Activated naive CD4-positive, alpha-beta T cell (primary cell): ENCODE measurements at regions not wholly inside any gene's neighbourhood (a gene's known extent, or its start where the extent isn't known, plus 50 kb on each side); places are given as distances from the start of the nearest gene placed in this dataset.
"Not testable (repeated sequence)": the region's sequence is repeated elsewhere in the genome, so short reads cannot be mapped to it uniquely, and the experiment has no call there.

Experiments
- DNase-seq, 4 experiments: peaks; one replicate each; lab custom pipeline; 2025; lab: John Stamatoyannopoulos, UW

- DNase-seq: no peak
These were observed 51.4 kb downstream of the SLC41A2 start for GRCh38 chr12:104906695-104907094.

GRCh38 chr12:104905446-104905845 lies 52.6 kb downstream of the SLC41A2 start:
- not testable (repeated sequence) for DNase-seq

DNA sequence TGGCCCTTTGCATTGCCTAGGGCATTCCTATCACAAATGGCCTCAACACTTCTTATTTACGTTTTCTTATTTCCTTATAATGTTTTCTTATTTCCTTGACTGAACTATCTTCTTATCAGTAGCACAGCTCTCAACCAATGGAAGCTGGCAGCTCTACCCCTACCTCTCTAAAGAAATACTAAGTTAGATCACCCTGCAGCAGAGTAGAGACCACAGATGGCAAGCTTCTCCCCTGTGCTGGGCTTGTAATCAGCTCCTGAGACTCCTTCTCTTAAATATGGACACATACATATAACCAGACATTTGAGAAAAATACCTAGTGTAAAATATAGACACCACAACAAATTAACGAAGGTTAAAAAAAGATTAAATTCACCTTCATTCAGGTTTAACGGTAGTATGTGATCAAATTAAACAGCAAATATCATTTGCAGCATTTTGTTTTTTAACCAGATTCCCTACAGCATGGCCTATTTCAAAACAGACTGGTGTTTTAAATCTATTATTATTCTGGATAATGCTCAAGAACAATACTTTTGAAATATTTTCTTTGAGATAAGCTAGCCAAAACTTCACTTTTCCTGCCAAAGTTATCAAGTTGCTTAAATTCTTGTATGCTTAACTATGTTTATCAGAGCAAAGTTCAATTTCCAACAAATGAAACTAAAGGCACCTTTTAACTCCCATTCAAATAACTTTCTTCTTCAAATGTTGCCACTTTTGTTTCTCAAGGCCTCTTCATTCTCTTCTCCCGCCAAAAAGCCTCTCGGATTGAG lies 54.3 kb downstream of the SLC41A2 start:
- no peak for DNase-seq

DNA sequence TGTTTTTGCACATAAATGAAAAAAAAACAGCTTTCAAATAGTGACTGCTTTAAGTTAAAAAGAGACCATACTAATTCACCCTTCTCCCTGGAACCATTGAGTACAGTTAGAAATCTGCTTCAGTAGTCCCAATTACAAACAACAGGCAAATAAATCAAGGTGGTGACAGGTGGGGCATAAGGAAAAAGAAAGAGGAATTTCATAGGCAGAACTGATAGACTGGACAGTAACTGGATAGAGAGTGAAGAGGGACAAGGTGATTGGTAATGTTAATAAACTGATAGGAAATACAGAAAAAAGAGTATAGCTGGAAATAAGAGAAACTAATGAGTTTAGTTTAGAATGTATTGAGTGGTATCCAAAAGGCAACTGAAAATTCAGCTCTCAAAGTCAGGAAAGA lies 56.0 kb downstream of the SLC41A2 start:
- DNase-seq: no peak

GRCh38 chr12:104896710-104897109 lies 61.4 kb downstream of the SLC41A2 start:
- DNase-seq: no peak

DNA sequence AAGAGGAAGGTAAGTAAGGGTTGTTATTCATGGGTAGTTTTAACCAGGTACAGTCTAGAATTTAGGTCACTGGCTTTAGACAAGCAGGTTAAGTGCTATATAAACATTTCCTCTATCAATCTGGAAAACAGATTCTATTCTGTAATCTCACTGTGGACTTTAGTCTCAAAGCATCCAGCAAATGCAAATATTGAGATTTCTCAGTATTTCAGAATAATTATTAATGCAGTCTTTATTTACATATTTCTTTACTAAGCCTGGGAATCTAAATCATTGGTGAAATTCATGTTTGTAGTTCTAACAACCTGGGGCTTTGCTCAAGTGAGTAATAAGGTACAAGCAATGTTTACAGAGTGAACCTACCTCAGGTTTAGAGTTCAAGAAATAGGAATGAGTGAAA lies 61.9 kb downstream of the SLC41A2 start:
- no peak for DNase-seq

DNA sequence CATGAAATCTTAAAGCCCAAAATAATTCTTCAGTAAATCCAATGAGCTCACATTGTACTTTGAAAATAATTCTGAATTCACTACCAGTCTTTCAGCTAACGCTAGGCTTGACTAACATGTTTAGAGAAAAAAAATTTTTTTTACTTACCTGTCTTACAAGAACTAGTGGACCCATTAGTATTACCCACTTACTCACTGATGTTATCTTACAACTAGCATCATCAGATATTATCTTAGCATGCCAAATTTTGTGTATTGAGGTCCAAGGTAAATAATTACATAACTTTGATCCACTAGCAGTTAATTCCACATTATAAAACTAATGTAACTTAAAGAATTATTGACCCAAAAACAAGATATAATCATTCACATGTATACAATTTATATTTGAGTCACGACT lies 62.7 kb downstream of the SLC41A2 start:
- DNase-seq: no peak

- no peak for DNase-seq
These were observed 67.5 kb downstream of the SLC41A2 start for GRCh38 chr12:104890476-104891096.

- no peak for DNase-seq
These were observed 68.4 kb downstream of the SLC41A2 start for GRCh38 chr12:104889735-104890134.

DNA sequence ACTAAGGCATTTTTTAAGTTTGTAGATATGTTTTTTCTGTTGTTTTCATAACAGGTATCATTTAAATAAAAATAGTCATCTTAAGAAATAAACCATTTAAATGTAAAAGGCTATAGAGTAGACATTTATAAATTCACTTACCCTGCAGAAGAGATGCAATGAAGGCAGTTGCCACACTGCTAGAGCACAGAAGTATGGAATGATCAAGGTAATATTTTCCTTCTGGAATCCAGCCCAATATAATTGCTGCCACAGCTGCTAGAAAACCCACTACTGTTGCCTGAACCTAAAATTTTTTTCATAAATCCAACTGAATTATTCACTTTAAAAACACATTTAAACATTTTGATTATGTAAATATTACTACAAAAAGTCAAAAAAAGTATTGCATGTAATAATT lies 69.2 kb downstream of the SLC41A2 start:
- no peak for DNase-seq

DNA sequence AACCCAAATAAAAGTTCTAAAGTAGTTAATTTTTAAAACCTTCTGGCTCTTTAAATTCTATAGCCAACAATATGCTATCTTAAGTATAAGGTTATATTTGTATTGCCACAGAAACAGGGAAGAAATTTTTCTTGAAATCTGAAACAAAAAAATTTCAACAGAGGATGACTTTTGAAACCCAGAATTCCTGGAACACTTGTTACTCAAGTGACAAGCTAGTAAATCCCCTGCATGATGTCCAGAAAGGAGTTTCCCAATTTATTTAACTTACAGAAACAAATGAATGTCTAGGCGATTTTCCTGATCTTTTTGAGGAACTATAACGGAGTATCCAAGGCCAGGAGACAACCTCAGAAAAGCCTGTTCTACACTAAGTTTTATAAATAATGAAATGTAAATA lies 69.6 kb downstream of the SLC41A2 start:
- DNase-seq: no peak

DNA sequence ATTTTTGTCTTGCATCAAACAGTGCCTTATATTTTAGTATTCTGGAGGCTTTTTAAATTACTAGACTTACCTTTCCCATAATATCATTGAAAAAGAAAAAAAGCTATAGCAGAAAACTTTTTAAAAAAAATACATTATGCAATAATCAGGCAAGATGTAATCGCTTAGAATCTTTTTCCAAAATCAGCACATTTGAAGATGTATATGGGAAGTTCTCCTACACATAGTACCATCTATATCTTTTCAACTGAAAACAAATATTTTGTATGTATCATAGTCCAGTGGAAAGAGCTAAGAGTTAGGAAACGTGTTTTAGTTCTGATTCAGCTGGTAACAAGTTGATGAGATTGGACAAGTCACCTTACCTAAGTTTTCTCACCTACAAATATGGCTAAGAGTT lies 70.6 kb downstream of the SLC41A2 start:
- no peak for DNase-seq

DNA sequence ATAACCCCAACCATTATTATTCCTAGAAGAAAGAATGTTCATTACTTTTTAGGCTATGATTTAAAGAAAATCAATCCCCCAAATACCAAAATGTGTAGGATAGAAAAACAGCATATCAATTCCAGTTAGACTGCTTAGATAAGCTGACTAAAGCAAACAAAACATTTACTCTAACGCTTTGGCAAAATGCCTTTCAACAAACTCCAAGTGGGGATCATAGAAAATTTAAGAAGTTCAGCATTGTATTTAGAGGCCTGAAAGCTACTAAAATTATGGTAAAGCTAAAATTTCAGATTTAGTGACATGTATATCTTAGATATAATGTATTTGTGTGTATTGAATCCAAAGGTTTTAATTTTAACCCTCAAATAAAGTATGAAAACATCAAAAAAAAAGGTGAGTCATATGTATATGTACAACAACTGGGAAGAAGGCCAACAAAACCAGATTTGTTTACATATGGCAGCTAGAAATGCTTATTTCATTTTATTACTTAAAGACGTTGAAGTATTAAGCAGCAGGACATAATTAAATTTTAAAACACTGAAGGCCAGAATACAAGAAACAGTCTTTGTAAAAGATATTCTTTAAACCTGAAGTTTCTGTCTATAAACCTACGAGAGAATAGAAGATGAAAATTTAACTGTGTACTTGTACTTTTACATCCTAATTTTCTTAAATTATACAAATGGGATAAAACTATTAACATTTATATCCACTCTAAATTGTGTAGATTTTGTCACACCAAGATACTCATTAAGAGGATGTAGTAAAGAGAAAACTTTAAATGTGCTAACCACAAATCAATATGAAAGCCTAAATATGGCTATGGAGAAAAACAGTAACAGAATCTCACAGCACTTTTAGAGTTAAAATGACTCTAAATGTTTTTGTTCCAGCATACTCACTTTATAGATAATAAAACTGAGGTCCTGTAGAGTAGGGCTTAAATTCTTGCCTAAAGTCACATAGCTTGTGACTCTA lies 71.4 kb downstream of the SLC41A2 start:
- no peak for DNase-seq

DNA sequence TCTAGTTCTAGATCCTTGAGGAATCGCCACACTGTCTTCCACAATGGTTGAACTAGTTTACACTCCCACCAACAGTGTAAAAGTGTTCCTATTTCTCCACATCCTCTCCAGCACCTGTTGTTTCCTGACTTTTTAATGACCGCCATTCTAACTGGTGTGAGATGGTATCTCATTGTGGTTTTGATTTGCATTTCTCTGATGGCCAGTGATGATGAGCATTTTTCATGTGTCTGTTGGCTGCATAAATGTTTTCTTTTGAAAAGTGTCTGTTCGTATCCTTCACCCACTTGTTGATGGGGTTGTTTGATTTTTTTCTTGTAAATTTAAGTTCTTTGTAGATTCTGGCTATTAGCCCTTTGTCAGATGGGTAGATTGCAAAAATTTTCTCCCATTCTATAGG lies 79.2 kb downstream of the SLC41A2 start:
- DNase-seq: not testable (repeated sequence)

GRCh38 chr12:104877103-104877705 lies 80.9 kb downstream of the SLC41A2 start:
- peak in 1 of 4 experiments; percentile 6 for DNase-seq

DNA sequence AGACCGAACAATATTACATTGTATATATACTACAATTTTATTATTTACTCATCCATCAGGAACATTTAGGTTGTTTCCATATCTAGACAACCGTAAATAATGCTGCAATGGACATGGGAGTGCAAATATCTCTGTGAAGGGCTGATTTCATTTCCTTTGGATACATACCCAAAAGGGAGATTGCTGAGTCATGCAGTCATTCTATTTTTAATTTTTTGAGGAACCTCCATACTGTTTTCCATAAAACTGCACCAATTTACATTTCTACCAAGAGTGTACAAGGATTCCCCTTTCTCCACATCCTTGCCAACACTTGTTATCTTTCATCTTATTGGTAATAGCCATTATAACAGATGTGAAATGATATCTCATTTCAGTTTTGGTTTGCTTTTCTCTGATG lies 84.7 kb downstream of the SLC41A2 start:
- DNase-seq: no peak

- DNase-seq: no peak
These were observed 87.3 kb downstream of the SLC41A2 start for GRCh38 chr12:104870797-104871196.

- DNase-seq: no peak
These were observed 91.8 kb downstream of the SLC41A2 start for GRCh38 chr12:104866291-104866690.

DNA sequence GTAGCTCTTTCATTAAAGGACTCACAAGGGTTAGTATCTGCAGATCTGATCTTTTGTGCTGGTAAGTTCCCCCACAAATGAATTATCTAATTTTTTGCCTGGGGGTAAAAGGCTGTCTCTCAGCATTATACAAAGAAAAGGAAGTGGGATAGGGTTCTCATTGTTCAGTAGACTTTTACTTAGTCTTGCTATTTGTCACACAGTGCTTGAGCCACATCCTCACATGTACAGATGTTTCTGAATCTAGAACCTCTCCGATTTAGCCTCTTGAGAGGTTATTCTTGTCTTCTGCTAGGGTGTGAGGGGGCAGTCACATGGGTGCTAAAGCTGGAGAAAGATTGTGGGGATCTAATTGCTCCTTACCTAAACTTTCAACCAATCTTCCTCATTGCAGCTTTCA lies 93.0 kb downstream of the SLC41A2 start:
- no peak for DNase-seq

GRCh38 chr12:104864668-104865067 lies 93.4 kb downstream of the SLC41A2 start:
- no peak for DNase-seq

- no peak for DNase-seq
These were observed 94.7 kb downstream of the SLC41A2 start for GRCh38 chr12:104863296-104863948.
